GM18505 (cell line): ENCODE measurements at regions not wholly inside any gene's neighbourhood (a gene's known extent, or its start where the extent isn't known, plus 50 kb on each side); places are given as distances from the start of the nearest gene placed in this dataset.

ENCODE experiments used
- ATAC-seq: cut with Tn5 transposase; IDR thresholded peaks from one replicate; pipeline ENCODE4 v1.9.1; 2021; ENCODE audit not compliant: unreplicated experiment
- POLR2A ChIP-seq: IDR thresholded peaks from 4 replicates; pipeline ENCODE4 v1.6.1; 2011; ENCODE audit warnings: borderline replicate concordance; ENCODE audit not compliant: insufficient read depth, insufficient read length; ENCODE audit errors: extremely low read depth

GRCh38 chr7:94161476-94161875 lies 157.3 kb upstream of the BET1 start:
- no peak for ATAC-seq
- no peak for TF ChIP-seq POLR2A

GRCh38 chr7:94169682-94170081 lies 165.5 kb upstream of the BET1 start:
- TF ChIP-seq POLR2A = no peak

GRCh38 chr7:94170836-94171235 lies 166.7 kb upstream of the BET1 start:
- ATAC-seq = peak; percentile 89
- TF ChIP-seq POLR2A = no peak

More at GRCh38 chr7:94169682-94170081, 165.5 kb upstream of the BET1 start:
- no peak for ATAC-seq

- TF ChIP-seq POLR2A = no peak
- ATAC-seq = no peak
Measured at GRCh38 chr7:94173436-94173835, 169.3 kb upstream of the BET1 start.

GRCh38 chr7:94174375-94174774 lies 170.2 kb upstream of the BET1 start:
- ATAC-seq = no peak
- TF ChIP-seq POLR2A = no peak

- ATAC-seq = no peak
- no peak for TF ChIP-seq POLR2A
Measured at GRCh38 chr7:94174956-94175355, 170.8 kb upstream of the BET1 start.

GRCh38 chr7:94176694-94177200 lies 172.6 kb upstream of the BET1 start:
- no peak for ATAC-seq
- TF ChIP-seq POLR2A = no peak

GRCh38 chr7:94177441-94177840 lies 173.3 kb upstream of the BET1 start:
- no peak for ATAC-seq
- TF ChIP-seq POLR2A = no peak

GRCh38 chr7:94178230-94178629 lies 174.1 kb upstream of the BET1 start:
- ATAC-seq = peak; percentile 92
- TF ChIP-seq POLR2A = no peak

GRCh38 chr7:94179466-94179865 lies 175.3 kb upstream of the BET1 start:
- ATAC-seq = no peak
- TF ChIP-seq POLR2A = no peak

GRCh38 chr7:94182066-94182465 lies 177.9 kb upstream of the BET1 start:
- no peak for TF ChIP-seq POLR2A
- ATAC-seq = no peak

- ATAC-seq = no peak
- no peak for TF ChIP-seq POLR2A
Measured at GRCh38 chr7:94182721-94183120, 178.6 kb upstream of the BET1 start.

- ATAC-seq = no peak
- no peak for TF ChIP-seq POLR2A
Measured at GRCh38 chr7:94183289-94183749, 179.2 kb upstream of the BET1 start.

GRCh38 chr7:94183891-94184290 lies 179.7 kb upstream of the BET1 start:
- no peak for ATAC-seq

GRCh38 chr7:94188350-94188749 lies 184.2 kb upstream of the BET1 start:
- no peak for ATAC-seq
- no peak for TF ChIP-seq POLR2A

More at GRCh38 chr7:94183891-94184290, 179.7 kb upstream of the BET1 start:
- TF ChIP-seq POLR2A = no peak
